ENCODE measurements at regions not wholly inside any gene's neighbourhood (a gene's known extent, or its start where the extent isn't known, plus 50 kb on each side); places are given as distances from the start of the nearest gene placed in this dataset.

DNA sequence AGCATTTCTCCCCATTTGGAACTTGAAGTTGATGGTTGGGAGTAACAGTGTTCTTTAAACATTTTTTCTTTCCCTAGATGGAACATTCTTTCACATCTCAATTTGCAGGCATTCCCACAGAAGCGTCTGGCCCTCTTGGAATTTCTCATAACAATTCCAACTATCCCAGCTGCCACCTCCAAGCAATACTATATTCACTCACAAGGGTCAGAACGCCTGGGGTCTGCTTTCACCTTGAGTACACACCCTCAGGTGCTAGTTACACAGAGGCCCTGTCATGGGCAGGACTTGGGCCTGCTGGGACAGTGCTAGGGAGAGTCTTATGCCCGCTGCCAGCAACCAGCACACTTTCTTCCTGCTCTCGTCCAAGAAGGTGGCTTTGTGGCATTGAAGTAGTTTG is 136.5 kb downstream of the JCAD start:
- Histone ChIP-seq H3K27ac (ENCODE audit: insufficient read depth, low read depth, low read length) (no peak overlapping the region), H4K20me1 (replicated peaks; ENCODE audit: control insufficient read depth, extremely low read depth, insufficient read depth, low read length) (no peaks in the 10 kb centered on the region), H3K9me3 (replicated peaks; ENCODE audit: control insufficient read depth, insufficient read depth, low read length) (no peaks in the 10 kb centered on the region), H2AFZ (ENCODE audit: low read depth, low read length) (no peak overlapping the region), H3K27me3 (ENCODE audit: control insufficient read depth in 2 of 2, insufficient read depth in 2 of 2, low read length in 2 of 2) (peaks cover 3 to 11% of the 10 kb centered on the region in 2 experiments), H3K4me1 (ENCODE audit: control insufficient read depth, extremely low read depth, insufficient read depth, low read length) (no peaks in the 10 kb centered on the region), H3K9me1 (replicated peaks; ENCODE audit: control insufficient read depth, extremely low read depth, insufficient read depth, low read length) (no peaks in the 10 kb centered on the region), H3K79me2 (ENCODE audit: control insufficient read depth, insufficient read depth, low read length) (no peaks in the 10 kb centered on the region), H3K4me3 (replicated peaks in 1 of 3; ENCODE audit: insufficient read depth in 1 of 3, low read depth in 1 of 3, low read length in 3 of 3) (no peak overlapping the region), H3K4me2 (ENCODE audit: insufficient read depth, low read length) (no peak overlapping the region), H3K36me3 (ENCODE audit: control insufficient read depth in 2 of 2, extremely low read depth in 1 of 2, insufficient read depth in 2 of 2, low read length in 2 of 2) (no peaks in the 10 kb centered on the region), H3K9ac (replicated peaks; ENCODE audit: extremely low read depth, insufficient read depth, low read length) (no peak overlapping the region)
- POLR2A ChIA-PET = no interaction called here
- CTCF ChIA-PET = interaction anchor here (0.8 kb wide), 1 partner anchor 24 kb away, joined by 3 read pairs; no protein-coding TSS in a partner anchor
- BruUV-seq (replicated peaks) = no TSS peak
- TF ChIP-seq FOS (IDR thresholded peaks at IDR 0.05; ENCODE audit: borderline replicate concordance, insufficient read depth, low read length) = no peak
- TF ChIP-seq EZH2 (IDR thresholded peaks at IDR 0.05; ENCODE audit: borderline replicate concordance, low read depth, low read length, severe bottlenecking) = no peak
- TF ChIP-seq MYC (IDR thresholded peaks at IDR 0.05; ENCODE audit: low read depth, low read length) = no peak
- TF ChIP-seq, protein P1, sequence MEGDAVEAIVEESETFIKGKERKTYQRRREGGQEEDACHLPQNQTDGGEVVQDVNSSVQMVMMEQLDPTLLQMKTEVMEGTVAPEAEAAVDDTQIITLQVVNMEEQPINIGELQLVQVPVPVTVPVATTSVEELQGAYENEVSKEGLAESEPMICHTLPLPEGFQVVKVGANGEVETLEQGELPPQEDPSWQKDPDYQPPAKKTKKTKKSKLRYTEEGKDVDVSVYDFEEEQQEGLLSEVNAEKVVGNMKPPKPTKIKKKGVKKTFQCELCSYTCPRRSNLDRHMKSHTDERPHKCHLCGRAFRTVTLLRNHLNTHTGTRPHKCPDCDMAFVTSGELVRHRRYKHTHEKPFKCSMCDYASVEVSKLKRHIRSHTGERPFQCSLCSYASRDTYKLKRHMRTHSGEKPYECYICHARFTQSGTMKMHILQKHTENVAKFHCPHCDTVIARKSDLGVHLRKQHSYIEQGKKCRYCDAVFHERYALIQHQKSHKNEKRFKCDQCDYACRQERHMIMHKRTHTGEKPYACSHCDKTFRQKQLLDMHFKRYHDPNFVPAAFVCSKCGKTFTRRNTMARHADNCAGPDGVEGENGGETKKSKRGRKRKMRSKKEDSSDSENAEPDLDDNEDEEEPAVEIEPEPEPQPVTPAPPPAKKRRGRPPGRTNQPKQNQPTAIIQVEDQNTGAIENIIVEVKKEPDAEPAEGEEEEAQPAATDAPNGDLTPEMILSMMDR (IDR thresholded peaks at IDR 0.05; ENCODE audit: extremely low read depth in 1 of 2, insufficient read depth in 1 of 2, low read depth in 1 of 2, low read length in 2 of 2) = no peak
- TF ChIP-seq JUN (IDR thresholded peaks at IDR 0.05; ENCODE audit: borderline replicate concordance, insufficient read depth, insufficient read length, low read depth) = no peak
- no peak for TF ChIP-seq POLR2A (IDR thresholded peaks at IDR 0.05; ENCODE audit: low read depth, low read length)
- no peak for TF ChIP-seq POLR2AphosphoS5 (IDR thresholded peaks at IDR 0.05; ENCODE audit: insufficient read depth, low read depth, low read length)
- TF ChIP-seq, protein P2, sequence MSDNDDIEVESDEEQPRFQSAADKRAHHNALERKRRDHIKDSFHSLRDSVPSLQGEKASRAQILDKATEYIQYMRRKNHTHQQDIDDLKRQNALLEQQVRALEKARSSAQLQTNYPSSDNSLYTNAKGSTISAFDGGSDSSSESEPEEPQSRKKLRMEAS (IDR thresholded peaks at IDR 0.05; ENCODE audit: insufficient read depth, insufficient read length) = no peak
- dilution Hi-C loops (cut with MboI; ENCODE audit: extremely low pct_ligation_motif_present, low sequenced_read_pairs) = no loop called here
- FAIRE-seq (no peak), DNase-seq (ENCODE audit: low read depth, low spot score) (no peak)
- intact Hi-C loops (cut with micrococcal nuclease) = no loop called here

Measured in endothelial cell of umbilical vein (primary cell).